OCI-LY7 (cell line): ENCODE measurements at regions not wholly inside any gene's neighbourhood (a gene's known extent, or its start where the extent isn't known, plus 50 kb on each side); places are given as distances from the start of the nearest gene placed in this dataset.
A peak's percentile ranks its signal among the peaks of the same experiment; 100 is the strongest.

Experiments used
- BruUV-seq: library from RNA; stranded (reverse); fragments of 400-500 nt; replicated peaks from 2 replicates; lab custom pipeline; 2021; lab: Mats Ljungman, UMichigan
- CTCF ChIA-PET: fragments of 300-600 bp; sonication (Branson Sonifier 250); formaldehyde crosslinking; loops from one replicate; lab custom pipeline; 2022; ENCODE audit warnings: antibody characterized with exemption; ENCODE audit not compliant: unreplicated experiment; lab: Charles Lee
- POLR2A ChIA-PET: fragments of 300-600 bp; sonication (Branson Sonifier 250); formaldehyde crosslinking; loops from one replicate; lab custom pipeline; 2022; ENCODE audit warnings: antibody characterized with exemption; lab: Charles Lee
- DNase-seq: peaks from one replicate; pipeline ENCODE4 v3.0.0-alpha.2; 2015; ENCODE audit warnings: low spot score
- H2AFZ ChIP-seq: fragments of 200-600 bp; sonication (generic), shearing (Covaris generic); 2 replicates; pipeline ENCODE4 v1.6.1; 2014; ENCODE audit warnings: mild to moderate bottlenecking, antibody characterized with exemption, low read length, moderate library complexity
- H3K27ac ChIP-seq: fragments of 200-600 bp; sonication (generic); 2 replicates; pipeline ENCODE4 v1.5.1; 2014; ENCODE audit warnings: mixed run types, low read depth, mild to moderate bottlenecking, moderate library complexity, low read length, inconsistent platforms; ENCODE audit not compliant: poor library complexity, severe bottlenecking
- H3K36me3 ChIP-seq: fragments of 200-600 bp; sonication (generic); 2 replicates; pipeline ENCODE4 v1.6.1; 2014; ENCODE audit warnings: mild to moderate bottlenecking, antibody characterized with exemption, low read length, moderate library complexity, mixed read lengths; ENCODE audit not compliant: insufficient read depth
- H3K4me1 ChIP-seq: fragments of 200-600 bp; sonication (generic); 2 replicates; pipeline ENCODE4 v1.5.1; 2014; ENCODE audit warnings: mild to moderate bottlenecking, low read length; ENCODE audit not compliant: insufficient read depth, poor library complexity, severe bottlenecking
- H3K4me2 ChIP-seq: fragments of 200-600 bp; sonication (generic); 2 replicates; pipeline ENCODE4 v1.6.1; 2014; ENCODE audit warnings: mild to moderate bottlenecking, low read length
- H3K4me3 ChIP-seq: fragments of 200-600 bp; sonication (generic); 2 replicates; pipeline ENCODE4 v1.5.1; 2014; ENCODE audit warnings: mild to moderate bottlenecking, low read depth, low read length; ENCODE audit not compliant: poor library complexity, severe bottlenecking
- H3K79me2 ChIP-seq: fragments of 200-600 bp; sonication (generic); 2 replicates; pipeline ENCODE4 v1.6.1; 2016; ENCODE audit warnings: low read depth, mild to moderate bottlenecking, low read length, moderate library complexity, mixed read lengths; ENCODE audit not compliant: insufficient read depth
- H3K9me2 ChIP-seq: fragments of 200-600 bp; sonication (generic); 2 replicates; pipeline ENCODE4 v1.6.1; 2016; ENCODE audit warnings: mild to moderate bottlenecking, low read length, mixed read lengths; ENCODE audit not compliant: insufficient read depth
- H3K9me3 ChIP-seq: fragments of 200-600 bp; sonication (generic); 2 replicates; pipeline ENCODE4 v1.6.1; 2014; ENCODE audit warnings: mild to moderate bottlenecking, mixed run types, low read length, mixed read lengths
- H4K20me1 ChIP-seq: fragments of 200-600 bp; sonication (generic); 2 replicates; pipeline ENCODE4 v1.6.1; 2014; ENCODE audit warnings: mild to moderate bottlenecking, antibody characterized with exemption, low read length, moderate library complexity, mixed read lengths; ENCODE audit not compliant: insufficient read depth
- CTCF ChIP-seq: fragments of 200-600 bp; sonication (generic); conservative IDR thresholded peaks from 2 replicates; pipeline ENCODE4 v1.5.1; 2014; ENCODE audit warnings: mild to moderate bottlenecking, antibody characterized with exemption, low read length, moderate library complexity, mixed read lengths
- EZH2phosphoT487 ChIP-seq: fragments of 200-600 bp; sonication (generic); IDR thresholded peaks from 2 replicates; pipeline ENCODE4 v1.6.1; 2018; ENCODE audit warnings: low read depth, borderline replicate concordance, mild to moderate bottlenecking, mixed run types, antibody characterized with exemption, low read length, moderate library complexity, mixed read lengths
- intact Hi-C: fragments of 100-400 bp; cut with micrococcal nuclease; formaldehyde crosslinking; loops from one replicate; pipeline ENCODE4 v1.10.0; 2022; ENCODE audit not compliant: unreplicated experiment

GRCh38 chr9:2336055-2336454 is 285.5 kb upstream of the VLDLR start:
- CTCF ChIA-PET, result no interaction called here

GRCh38 chr9:2337131-2337530 is 284.5 kb upstream of the VLDLR start:
- no TSS peak for BruUV-seq
- POLR2A ChIA-PET, result interaction anchor here (0.6 to 1.0 kb wide), 2 partner anchors 7 to 509 kb away, joined by 3 to 4 read pairs; no protein-coding TSS in a partner anchor
- Histone ChIP-seq H3K9me2 (no peaks in the 10 kb centered on the region), H4K20me1 (no peaks in the 10 kb centered on the region), H3K4me2 (no peak overlapping the region), H2AFZ (no peak overlapping the region), H3K9me3 (no peaks in the 10 kb centered on the region), H3K36me3 (no peaks in the 10 kb centered on the region), H3K27ac (no peak overlapping the region), H3K4me1 (no peaks in the 10 kb centered on the region), H3K79me2 (no peaks in the 10 kb centered on the region), H3K4me3 (no peak overlapping the region)
- CTCF ChIA-PET, result no interaction called here
- TF ChIP-seq EZH2phosphoT487, result no peak
- no peak for TF ChIP-seq CTCF
- DNase-seq, result no peak
- intact Hi-C loops, result no loop called here

More at GRCh38 chr9:2336055-2336454, 285.5 kb upstream of the VLDLR start:
- H3K4me3 ChIP-seq, result no peak overlapping the region
- H3K9me3 ChIP-seq, result no peaks in the 10 kb centered on the region
- no peak overlapping the region for H3K27ac ChIP-seq
- POLR2A ChIA-PET, result no interaction called here
- no TSS peak for BruUV-seq
- no peak overlapping the region for H2AFZ ChIP-seq
- H3K4me2 ChIP-seq, result no peak overlapping the region
- TF ChIP-seq EZH2phosphoT487, result no peak
- peak; percentile 47 for TF ChIP-seq CTCF
- no peak for DNase-seq
- no peaks in the 10 kb centered on the region for H4K20me1 ChIP-seq
- no peaks in the 10 kb centered on the region for H3K9me2 ChIP-seq
- H3K79me2 ChIP-seq, result no peaks in the 10 kb centered on the region
- H3K4me1 ChIP-seq, result no peaks in the 10 kb centered on the region
- H3K36me3 ChIP-seq, result no peaks in the 10 kb centered on the region
- intact Hi-C loops, result no loop called here

GRCh38 chr9:2337627-2338026 is 284.0 kb upstream of the VLDLR start:
- ChIA-PET CTCF (no interaction called here), POLR2A (interaction anchor here (0.6 to 1.0 kb wide), 2 partner anchors 8 to 508 kb away, joined by 3 to 4 read pairs; no protein-coding TSS in a partner anchor)
- H3K4me2 ChIP-seq, result no peak overlapping the region
- no peaks in the 10 kb centered on the region for H4K20me1 ChIP-seq
- H3K9me2 ChIP-seq, result no peaks in the 10 kb centered on the region
- no peaks in the 10 kb centered on the region for H3K9me3 ChIP-seq
- H2AFZ ChIP-seq, result no peak overlapping the region
- H3K27ac ChIP-seq, result no peak overlapping the region
- DNase-seq, result no peak
- no peaks in the 10 kb centered on the region for H3K79me2 ChIP-seq
- intact Hi-C loops, result no loop called here
- no peaks in the 10 kb centered on the region for H3K4me1 ChIP-seq
- H3K36me3 ChIP-seq, result no peaks in the 10 kb centered on the region
- BruUV-seq, result no TSS peak
- no peak overlapping the region for H3K4me3 ChIP-seq
- TF ChIP-seq CTCF (no peak), EZH2phosphoT487 (no peak)
